Uterus (tissue), 3 donors: ENCODE measurements at regions not wholly inside any gene's neighbourhood (a gene's known extent, or its start where the extent isn't known, plus 50 kb on each side); places are given as distances from the start of the nearest gene placed in this dataset.

Experiments
- DNase-seq, 2 donors: peaks; one replicate each; pipeline ENCODE4 v3.0.0-alpha.2; 2019 to 2020
- H3K27ac ChIP-seq, 2 donors: fragments of 200-600 bp; sonication (generic); 1 replicate in 1 of 2; 2 replicates in 1 of 2; pipeline ENCODE4 v1.5.1; 2016 to 2018
- H3K27me3 ChIP-seq, 2 donors: fragments of 200-600 bp; sonication (generic); one replicate each; pipeline ENCODE4 v1.5.1; 2018 to 2019; ENCODE audit warnings: control low read depth in 1 of 2
- H3K36me3 ChIP-seq, 2 donors: fragments of 200-600 bp; sonication (generic); one replicate each; pipeline ENCODE4 v1.5.1; 2019; ENCODE audit warnings: control low read depth in 1 of 2
- H3K4me1 ChIP-seq, 2 donors: fragments of 200-600 bp; sonication (generic); one replicate each; pipeline ENCODE4 v1.5.1; 2018 to 2019; ENCODE audit warnings: control low read depth in 1 of 2
- H3K4me3 ChIP-seq, 2 donors: fragments of 200-600 bp; sonication (generic); 1 replicate in 1 of 2; 2 replicates in 1 of 2; pipeline ENCODE4 v1.5.1; 2018 to 2019; ENCODE audit warnings: mild to moderate bottlenecking in 1 of 2
- H3K9me3 ChIP-seq, 2 donors: fragments of 200-600 bp; sonication (generic); one replicate each; pipeline ENCODE4 v1.5.1; 2019; ENCODE audit warnings: control low read depth in 1 of 2
- CTCF ChIP-seq, 4 experiments: fragments of 200-600 bp in 2 of 4; fragments of 450-650 bp in 2 of 4; sonication (generic) in 2 of 4; IDR thresholded peaks; one replicate each; pipeline ENCODE4 v1.5.1; 2016 to 2019; ENCODE audit warnings: antibody characterized with exemption in 4 of 4, mild to moderate bottlenecking in 2 of 4, moderate library complexity in 1 of 4
- POLR2A ChIP-seq, 2 donors: fragments of 450-650 bp; IDR thresholded peaks; one replicate each; pipeline ENCODE4 v1.6.1; 2016; ENCODE audit warnings: antibody characterized with exemption in 2 of 2, mild to moderate bottlenecking in 1 of 2, moderate library complexity in 1 of 2
- intact Hi-C: fragments of 100-400 bp; cut with DNase I; formaldehyde crosslinking; loops from one replicate; pipeline ENCODE4 v1.15.1; 2023; ENCODE audit warnings: low total_unique reads
- donor health status: DM: yes; HTN: yes; CAD: no.

- Histone ChIP-seq H3K9me3 (no peaks in the 10 kb centered on the region), H3K4me1 (no peaks in the 10 kb centered on the region), H3K27ac (no peak overlapping the region), H3K27me3 (no peaks in the 10 kb centered on the region), H3K4me3 (no peak overlapping the region), H3K36me3 (no peaks in the 10 kb centered on the region)
- TF ChIP-seq CTCF (IDR thresholded peaks at IDR 0.05) (no peak), POLR2A (IDR thresholded peaks at IDR 0.05) (no peak)
- intact Hi-C loops = no loop called here
- no peak for DNase-seq
These were observed 756.3 kb downstream of the CCDC85A start for GRCh38 chr2:56940054-56940453.

GRCh38 chr2:56952871-56953270 lies 769.1 kb downstream of the CCDC85A start:
- H3K36me3 ChIP-seq = no peaks in the 10 kb centered on the region
- H3K4me1 ChIP-seq = no peaks in the 10 kb centered on the region
- intact Hi-C loops = no loop called here
- TF ChIP-seq CTCF (IDR thresholded peaks at IDR 0.05) (no peak), POLR2A (IDR thresholded peaks at IDR 0.05) (no peak)
- H3K27ac ChIP-seq = no peak overlapping the region
- no peak overlapping the region for H3K4me3 ChIP-seq
- no peaks in the 10 kb centered on the region for H3K27me3 ChIP-seq
- no peaks in the 10 kb centered on the region for H3K9me3 ChIP-seq
- no peak for DNase-seq

- no peak for TF ChIP-seq CTCF (IDR thresholded peaks at IDR 0.05)
- TF ChIP-seq POLR2A (IDR thresholded peaks at IDR 0.05) = no peak
- no peak overlapping the region for H3K27ac ChIP-seq
- intact Hi-C loops = no loop called here
- H3K9me3 ChIP-seq = no peaks in the 10 kb centered on the region
- no peaks in the 10 kb centered on the region for H3K36me3 ChIP-seq
- H3K4me1 ChIP-seq = no peaks in the 10 kb centered on the region
- no peaks in the 10 kb centered on the region for H3K27me3 ChIP-seq
- no peak overlapping the region for H3K4me3 ChIP-seq
- no peak for DNase-seq
These were observed 776.8 kb downstream of the CCDC85A start for GRCh38 chr2:56960581-56960980.

GRCh38 chr2:56962673-56963072 lies 778.9 kb downstream of the CCDC85A start:
- H3K4me3 ChIP-seq = no peak overlapping the region
- no peak for TF ChIP-seq POLR2A (IDR thresholded peaks at IDR 0.05)
- no peak for TF ChIP-seq CTCF (IDR thresholded peaks at IDR 0.05)
- no peaks in the 10 kb centered on the region for H3K36me3 ChIP-seq
- intact Hi-C loops = no loop called here
- no peaks in the 10 kb centered on the region for H3K9me3 ChIP-seq
- no peak overlapping the region for H3K27ac ChIP-seq
- H3K4me1 ChIP-seq = no peaks in the 10 kb centered on the region
- no peaks in the 10 kb centered on the region for H3K27me3 ChIP-seq
- DNase-seq = no peak

GRCh38 chr2:56969513-56969912 lies 785.7 kb downstream of the CCDC85A start:
- Histone ChIP-seq H3K27me3 (no peaks in the 10 kb centered on the region), H3K9me3 (no peaks in the 10 kb centered on the region), H3K36me3 (no peaks in the 10 kb centered on the region), H3K4me3 (no peak overlapping the region), H3K4me1 (no peaks in the 10 kb centered on the region), H3K27ac (no peak overlapping the region)
- intact Hi-C loops = no loop called here
- no peak for DNase-seq
- TF ChIP-seq CTCF (IDR thresholded peaks at IDR 0.05) = no peak
- TF ChIP-seq POLR2A (IDR thresholded peaks at IDR 0.05) = no peak
